CD4-positive, alpha-beta T cell treated with Interleukin-2 at 100 ng/mL for 4 hours (primary cell): ENCODE measurements at regions not wholly inside any gene's neighbourhood (a gene's known extent, or its start where the extent isn't known, plus 50 kb on each side); places are given as distances from the start of the nearest gene placed in this dataset.

ENCODE experiments used
- DNase-seq: peaks from one replicate; pipeline ENCODE4 v3.0.0-alpha.2; 2020; ENCODE audit warnings: low spot score

DNA sequence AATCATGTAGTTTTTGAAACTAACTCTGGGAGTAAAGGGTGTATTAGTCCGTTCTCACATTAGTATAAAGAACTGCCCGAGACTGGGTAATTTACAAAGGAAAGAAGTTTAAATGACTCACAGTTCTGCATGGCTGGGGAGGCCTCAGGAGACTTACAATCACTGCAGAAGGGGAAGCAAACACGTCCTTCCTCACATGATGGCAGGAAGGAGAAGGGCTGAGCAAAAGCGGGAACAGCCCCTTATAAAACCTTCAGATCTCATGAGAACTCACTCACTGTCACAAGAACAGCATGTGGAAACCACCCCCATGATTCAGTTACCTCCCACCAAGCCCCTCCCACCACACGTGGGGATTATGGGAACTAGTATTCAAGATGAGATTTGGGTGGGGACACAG, 256.5 kb upstream of the TNRC6C start:
- no peak for DNase-seq

DNA sequence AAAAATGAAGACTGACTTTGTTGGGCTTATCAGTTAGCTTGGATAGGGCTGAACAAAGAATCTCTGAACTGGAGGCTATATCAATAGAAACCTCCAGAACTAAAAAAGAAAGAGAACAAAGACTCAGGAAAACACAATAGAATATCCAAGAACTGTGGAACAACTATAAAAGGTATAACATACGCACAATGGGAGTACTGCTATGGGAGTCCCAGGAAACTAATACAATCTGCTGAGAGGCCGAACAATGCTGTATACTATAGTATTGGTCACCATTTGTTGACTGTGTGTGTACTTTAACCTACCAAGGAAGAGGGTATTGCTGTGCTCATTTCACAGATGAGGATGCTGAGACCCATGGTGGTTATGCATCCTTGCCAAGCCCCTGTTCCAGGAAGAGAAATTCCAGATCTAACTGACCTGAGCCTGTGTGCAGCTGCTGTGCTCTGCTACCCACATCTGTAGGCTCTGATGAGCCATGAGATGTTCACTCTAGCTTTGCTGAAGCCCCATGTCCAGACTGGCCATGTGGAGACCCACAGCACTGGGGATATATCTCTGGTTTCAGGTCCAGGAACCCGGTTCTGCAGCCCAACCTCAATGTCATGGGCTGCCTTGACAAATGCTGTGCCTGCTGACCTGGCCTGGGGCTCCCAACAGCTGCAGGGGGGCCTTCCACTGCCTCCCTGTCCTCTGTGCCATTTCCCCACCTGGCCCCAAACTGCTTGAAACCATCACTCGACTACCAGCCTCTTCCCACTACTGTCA, 254.3 kb upstream of the TNRC6C start:
- no peak for DNase-seq

DNA sequence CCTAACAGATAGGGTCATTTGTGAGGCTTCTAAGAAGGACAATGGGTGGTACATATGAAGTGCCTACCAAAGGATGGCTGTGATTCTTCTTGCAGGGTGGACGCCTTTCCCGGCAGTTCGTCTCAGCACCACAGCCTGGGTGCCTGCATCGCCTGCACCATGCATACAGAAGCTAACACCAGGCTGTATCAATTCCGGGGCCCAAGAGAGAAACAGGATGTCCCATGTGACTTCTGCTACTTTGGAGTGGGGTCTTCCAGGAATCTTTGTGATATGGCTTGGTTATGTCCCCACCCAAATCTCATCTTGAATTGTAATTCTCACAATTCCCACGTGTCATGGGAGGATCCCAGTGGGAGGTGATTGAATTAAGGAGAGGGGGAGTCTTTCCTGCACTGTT, 251.6 kb upstream of the TNRC6C start:
- no peak for DNase-seq

DNA sequence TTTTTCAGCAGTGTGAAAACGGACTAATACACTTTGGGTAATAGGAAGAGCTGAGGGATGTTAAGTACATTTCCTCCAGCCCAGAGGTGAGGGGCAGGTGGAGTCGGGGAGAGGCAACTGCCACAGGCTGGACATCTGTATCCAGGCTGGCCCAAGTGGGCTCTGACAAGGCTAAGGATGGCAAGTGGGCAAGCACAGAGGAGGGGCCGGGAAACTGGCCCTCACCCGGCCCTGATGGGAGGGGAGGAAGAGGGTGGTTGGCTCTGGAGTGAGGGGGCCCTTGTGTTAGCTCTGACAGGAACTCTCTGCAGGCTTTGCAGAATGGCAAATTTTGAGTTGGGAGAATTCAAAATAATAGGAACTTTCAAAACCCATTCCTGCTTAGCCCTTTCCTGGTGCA, 251.0 kb upstream of the TNRC6C start:
- DNase-seq = no peak

DNA sequence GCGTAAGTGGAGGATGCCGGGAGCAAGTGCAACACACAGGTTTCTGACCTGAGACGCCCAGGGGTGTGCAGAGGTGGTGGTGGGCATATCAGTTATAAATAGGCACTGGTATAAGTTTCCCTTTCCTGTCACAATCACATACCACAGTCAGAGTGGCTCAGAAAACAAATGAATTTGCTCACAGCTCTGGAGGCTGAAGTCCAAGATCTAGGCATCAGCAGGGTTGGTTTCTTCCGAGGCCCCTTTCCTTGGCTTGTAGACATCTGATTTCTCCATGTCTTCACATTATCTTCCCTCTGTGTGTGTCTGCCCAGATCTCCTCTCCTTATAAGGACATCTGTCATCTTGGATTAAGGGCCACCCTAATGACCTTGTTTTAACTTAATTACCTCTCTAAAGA, 250.5 kb upstream of the TNRC6C start:
- DNase-seq = no peak

DNA sequence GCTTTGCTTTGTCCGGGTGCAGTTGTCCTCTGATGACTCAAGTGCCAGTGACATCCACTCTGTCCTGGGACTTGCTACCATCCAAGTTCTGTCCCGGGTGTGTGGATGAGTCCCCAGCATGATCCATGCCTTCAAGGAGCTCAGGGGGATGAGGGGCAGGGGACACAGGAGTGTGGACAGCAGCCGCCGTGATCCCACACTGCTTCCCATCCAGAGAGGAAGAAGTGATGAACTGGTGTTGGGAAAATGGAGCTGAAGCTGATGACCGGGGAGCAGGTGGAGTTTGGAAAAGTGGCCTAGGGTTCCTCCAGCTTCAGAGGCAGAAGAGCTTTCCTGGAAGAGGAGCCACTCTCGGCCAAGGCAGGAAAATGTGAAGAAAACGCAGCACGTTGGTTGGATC, 249.6 kb upstream of the TNRC6C start:
- DNase-seq = no peak

DNA sequence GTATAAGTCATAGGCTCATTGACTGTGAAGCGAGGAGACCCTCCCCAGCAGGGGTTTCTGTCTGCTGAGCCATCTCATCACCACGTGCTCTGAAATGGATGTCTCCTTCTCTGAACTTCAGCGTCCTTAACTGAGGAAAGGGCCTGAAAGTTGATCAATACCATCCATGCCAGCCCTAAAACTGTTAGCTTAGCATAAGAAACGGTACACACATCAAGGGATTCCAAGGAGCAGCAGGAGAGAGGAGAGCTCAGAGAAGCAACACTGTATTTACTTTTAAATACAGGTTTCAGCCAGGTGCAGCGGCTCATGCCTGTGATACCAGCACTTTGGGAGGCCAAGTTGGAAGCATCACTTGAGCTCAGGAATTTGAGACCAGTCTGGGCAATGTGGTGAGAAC, 248.9 kb upstream of the TNRC6C start:
- no peak for DNase-seq

DNA sequence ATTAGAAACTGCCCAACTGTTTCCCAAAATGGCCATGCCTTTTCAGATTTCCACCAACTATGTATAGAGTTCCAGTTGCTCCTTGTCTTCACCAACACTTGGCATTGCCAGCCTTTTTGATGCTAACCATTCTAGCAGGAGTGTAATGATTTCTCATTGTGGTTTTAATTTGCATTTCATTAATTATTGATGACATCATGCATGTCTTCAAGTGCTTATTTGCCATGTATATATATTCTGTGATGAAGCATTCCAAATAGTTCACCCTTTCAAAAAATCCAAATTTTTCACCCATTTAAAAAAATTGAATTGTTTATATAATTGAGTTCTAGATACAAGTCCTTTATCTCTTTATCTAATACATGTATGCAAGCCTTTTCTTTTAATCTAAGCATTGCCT, 245.9 kb upstream of the TNRC6C start:
- no peak for DNase-seq

DNA sequence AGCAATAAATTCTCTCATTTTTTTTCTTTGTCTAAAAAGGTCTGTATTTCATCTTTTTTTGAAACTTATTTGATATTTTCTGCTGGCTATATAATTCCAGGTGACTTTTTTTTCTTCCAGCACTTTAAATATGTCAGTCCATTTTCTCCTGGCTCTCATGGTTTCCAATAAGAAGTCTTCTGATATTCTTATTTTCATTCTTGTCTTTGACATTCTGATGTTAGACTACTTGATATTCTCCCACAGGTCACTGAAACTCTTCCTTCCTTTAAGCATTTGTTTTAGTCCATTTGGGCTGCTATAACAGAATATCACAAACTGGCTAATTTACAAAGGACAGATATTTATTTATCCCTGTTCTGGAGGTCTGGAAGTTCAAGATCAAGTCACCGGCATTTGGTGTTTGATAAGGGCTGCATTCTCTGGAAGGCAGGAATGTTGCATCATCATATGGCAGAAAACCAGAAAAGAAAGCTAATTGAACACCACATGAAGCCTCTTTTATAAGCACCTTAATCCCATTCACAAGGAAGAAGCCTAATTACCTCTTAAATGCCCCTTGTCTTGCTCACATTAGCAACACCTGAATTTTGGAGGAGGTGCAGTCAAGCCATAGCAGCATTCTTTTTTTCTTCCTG, 242.1 kb upstream of the TNRC6C start:
- DNase-seq = no peak

DNA sequence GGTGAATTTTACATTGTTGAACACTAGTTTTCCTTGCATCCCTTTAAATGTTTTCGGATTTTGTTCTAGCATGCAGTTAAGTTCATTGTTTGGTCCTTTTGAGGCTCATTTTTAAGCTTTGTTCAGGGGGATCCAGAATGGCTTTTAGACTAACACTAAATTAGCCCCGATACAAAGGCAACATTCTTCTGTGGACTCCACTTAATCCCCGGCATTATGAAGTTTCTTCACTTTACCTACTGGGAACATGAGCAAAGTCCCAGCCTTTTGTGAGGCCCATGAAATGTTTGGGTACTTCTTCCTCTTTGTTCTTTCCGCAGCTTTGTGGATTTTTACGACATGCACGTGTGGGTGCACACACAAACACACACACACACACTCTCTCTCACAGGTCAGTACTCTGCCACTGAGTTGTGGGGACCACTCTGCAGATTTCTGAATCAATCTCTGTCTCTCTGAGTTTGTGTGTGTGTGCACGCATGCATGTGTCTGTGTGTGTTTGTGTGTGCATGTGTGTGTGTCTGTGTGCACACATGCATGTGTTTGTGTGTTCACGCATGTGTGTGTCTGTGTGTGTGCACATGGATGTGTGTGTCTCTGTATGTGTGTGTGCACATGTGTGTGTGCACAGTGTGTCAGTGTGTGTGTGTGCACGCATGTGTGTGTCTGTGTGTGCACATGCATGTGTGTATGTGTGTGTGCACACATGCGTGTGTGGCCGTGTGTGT, 240.4 kb upstream of the TNRC6C start:
- no peak for DNase-seq

DNA sequence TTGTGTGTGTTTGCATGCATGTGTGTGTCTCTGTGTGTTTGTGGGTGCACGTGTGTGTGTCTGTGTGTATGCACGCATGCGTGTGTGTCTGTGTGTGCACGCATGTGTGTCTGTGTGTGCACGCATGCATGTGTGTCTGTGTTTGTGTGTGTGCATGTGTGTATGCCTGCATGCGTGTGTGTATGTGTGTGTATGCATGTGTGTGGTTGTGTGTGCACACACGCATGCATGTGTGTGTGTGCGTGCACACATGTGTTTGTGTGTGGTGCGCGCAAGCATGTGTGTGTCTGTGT, 239.9 kb upstream of the TNRC6C start:
- DNase-seq = no peak

DNA sequence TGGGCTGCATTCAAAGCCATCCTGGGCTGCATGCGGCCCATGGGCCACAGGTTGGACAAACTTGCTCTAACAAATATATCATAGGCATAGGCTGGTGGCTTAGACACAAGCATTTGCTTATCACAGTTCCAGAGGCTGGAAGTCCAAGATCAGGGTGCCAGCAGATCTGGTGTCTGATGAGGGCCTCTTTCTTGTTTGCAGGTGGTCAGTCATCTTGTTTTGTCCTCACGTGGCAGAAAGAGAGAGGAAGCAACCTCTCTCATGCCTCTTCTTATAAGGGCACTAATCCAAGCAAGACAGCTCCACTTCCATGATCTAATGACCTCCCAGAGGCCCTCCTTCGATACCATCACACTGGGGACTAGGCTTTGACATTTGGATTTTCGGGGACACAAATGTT, 238.7 kb upstream of the TNRC6C start:
- no peak for DNase-seq

DNA sequence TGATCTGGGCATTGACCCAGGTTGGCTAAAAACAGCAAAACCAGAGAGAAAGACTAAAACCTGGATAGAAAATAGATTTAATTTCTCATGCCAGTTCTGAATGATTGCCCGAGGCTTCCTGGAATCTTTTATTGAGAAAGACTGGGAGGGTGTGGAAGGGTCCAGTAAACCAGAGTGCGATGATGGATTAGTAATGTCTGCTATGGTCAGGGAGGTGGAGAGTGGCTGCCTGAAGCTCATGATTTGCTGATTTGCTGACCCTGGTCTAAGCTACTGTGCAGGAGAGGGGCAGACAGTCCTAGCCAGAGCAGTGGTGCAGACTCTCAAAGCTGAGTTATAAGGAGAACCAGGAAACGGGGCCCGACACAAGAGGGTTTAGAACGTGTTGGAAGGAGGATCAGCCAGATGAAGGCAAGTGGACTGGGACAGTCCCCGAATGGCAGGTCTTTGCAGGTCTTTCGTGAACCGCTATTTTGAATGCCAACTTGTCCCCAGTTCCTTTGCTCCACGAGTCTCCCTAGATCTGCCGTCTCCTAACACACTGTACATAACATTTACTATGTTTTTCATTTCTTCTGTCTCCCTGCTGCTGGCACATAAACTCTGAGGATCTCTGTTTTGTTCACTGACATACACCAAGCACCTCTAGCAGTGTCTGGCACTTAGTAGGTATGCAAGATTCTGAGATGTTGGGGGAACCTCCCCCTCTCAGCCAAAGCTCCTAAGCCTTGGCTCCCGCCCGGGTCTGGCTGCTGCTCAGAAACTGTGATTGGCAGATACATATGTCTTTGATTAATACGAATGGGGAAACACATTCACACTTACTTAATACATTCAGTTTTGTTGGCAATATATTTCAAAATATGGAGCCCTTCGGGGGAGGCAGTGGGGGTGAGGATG, 237.3 kb upstream of the TNRC6C start:
- no peak for DNase-seq

DNA sequence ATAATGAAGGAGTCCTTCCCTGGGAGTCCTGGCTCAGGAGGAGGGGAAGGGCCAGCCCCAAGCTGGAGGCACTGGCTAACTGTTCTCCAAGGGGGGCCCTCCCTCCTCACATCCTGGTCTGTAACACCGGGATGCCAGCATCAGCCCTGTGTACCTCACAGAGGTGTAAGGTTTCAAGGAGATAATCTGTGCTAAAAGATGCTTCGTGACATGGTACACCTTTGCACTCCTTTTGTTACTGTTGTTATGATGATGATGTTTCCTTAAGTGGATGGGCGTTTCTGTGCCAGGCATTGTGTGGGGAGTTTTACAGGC, 236.7 kb upstream of the TNRC6C start:
- DNase-seq = no peak

DNA sequence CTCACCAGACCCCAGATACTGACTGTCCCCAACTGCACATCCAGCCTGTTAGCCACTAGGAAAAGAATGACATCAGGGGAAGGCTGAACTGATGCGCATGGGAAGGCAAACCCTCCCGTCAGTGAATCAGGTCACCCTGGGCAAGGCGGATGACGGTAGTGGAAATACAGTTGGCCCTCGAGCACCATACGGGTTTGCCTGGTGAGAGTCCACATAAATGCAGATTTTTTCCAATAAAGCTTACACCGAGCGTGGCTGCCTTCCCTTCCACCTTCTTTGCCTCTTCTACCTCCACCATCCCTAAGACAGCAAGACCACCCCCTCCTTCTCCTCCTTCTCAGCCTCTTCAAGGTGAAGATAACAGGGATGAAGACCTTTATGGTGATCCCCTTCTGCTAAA, 236.1 kb upstream of the TNRC6C start:
- DNase-seq = no peak

DNA sequence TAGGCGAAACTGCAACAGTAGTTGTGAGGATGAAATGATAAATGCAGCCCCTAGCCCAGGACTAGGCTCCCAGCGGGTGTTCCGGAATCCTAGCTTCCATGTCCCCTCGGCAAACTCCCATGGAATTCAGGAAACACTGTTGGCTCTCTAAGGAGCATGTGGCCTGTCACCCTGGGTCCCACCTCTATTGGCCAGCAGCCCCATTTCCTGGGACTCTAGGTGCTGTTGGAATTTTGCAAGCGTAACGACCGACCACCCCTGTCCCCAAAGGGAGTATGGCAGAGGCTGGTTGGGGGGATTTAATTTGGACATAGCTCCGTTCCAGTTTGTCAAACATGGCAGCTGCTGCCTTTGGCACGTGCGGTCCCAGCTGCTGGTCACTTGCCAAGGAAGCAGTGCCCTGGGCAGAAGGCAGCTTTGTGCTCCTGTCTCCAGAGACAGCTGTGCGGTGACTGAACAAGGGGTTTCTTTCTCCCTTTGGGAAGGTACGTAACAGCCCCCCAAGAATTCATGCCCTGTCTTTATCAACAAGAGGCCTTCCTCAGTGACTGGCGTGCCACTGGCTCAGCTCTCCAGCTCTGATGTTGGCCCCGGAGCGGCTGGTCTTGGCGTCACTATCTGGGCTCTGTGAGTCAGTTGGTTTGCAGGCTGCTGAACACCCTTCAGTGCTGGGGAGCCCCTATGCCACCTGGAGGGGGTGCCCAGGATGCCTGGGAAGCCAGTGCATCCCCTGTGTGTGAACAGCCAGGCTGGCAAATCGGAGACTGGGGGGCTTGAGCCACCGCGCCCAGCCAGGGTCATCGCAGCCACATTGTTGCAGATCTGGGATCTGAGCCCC, 235.2 kb upstream of the TNRC6C start:
- no peak for DNase-seq

DNA sequence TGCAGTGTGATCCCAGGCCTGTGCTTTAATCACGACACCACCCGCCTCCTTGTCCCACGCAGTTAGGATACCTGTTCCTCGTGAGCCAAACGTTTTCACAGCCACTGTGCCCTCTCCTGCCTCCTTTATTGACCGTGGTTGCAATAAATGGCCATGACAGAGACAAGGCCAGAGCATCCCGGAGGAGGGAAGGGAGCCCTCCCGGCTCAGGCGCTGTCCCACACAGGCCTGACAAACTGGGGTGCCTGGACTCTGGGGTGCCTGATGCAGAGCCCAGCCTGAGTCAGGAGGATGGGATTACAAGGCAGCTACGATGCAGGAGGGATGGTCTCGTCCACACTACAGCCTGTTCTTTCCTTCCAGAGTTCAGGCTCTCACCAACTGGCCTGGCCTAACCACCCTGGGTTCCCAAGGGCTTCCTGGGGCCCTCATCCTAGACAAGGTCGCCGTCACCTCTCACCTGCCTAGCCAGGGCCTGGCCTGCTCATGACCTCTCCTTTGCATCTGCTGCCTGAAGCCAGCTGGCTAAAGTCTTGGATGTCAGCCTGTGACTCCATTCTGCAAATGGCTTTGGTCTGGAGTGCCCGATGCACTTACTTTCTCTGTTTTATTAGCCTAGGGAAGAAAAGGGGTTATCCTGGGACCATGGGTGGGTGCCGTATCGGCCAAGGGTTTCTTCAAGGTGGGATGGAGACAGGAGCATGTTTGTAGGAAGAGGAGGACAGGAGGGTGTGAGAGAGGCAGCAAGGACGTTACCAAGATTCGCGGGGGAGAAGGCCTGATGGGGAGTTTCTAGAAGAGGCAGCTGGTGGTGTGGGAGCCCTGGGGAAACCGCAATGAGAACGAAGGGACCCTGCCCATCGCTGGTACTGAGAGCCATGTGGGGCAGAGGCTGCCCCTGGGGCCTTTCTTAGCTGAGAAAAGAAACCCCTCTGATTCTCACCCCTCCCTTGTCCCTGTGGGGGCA, 234.3 kb upstream of the TNRC6C start:
- DNase-seq = no peak

DNA sequence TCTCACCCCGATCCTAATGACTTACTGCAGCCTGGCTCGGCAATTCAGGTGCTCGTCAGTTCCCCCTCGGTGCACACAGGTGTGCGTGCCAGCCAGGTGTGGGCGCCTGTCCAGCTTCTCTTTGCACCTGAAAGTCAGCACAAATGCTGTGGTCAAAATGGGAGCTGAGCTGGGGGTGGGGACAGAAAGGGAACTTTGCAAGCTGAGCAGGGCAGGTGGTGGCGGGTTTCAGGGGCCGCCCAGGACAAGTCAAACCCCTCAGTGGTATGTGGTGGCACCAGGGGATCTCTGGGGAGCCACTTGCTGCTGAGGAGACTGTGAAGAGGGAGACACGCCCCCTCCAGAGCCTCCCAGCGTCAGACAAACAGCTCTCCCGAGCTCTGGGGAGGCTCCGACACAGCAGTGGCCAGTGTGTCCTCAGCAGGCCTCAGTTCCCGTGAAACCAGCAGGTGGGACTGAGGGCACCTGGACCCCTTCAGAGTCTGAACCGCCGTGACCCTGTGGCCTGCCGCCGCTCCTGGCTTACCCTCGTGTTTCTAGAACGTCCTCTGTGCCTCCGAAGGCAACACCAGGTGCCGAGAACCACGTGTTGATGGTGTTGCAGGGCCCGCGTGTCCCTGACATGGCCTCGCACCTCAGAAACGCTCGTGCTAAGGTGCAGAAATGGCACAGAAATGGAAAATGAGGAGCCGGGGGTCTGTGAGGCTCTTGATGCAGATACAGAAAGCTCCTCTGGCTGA, 233.5 kb upstream of the TNRC6C start:
- no peak for DNase-seq

DNA sequence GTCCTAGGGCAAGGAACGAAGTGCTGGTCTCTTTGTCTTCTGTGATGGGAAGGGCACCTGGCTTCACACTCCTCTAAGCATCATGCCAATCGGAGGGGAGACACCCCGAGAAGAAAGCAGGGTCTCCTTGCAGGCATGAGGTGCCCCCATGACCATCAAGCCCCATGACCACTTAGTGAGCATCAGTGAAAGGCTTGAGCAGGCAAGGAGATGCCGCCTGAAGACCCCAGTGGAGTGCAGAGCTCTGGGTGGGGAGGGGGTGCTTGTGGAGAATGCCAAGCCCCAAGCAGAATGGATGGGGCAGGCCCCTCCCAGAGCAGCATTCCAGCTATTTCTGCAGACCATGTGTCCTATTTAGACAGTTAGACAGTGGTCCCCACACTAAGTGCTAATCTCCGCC, 232.7 kb upstream of the TNRC6C start:
- no peak for DNase-seq

DNA sequence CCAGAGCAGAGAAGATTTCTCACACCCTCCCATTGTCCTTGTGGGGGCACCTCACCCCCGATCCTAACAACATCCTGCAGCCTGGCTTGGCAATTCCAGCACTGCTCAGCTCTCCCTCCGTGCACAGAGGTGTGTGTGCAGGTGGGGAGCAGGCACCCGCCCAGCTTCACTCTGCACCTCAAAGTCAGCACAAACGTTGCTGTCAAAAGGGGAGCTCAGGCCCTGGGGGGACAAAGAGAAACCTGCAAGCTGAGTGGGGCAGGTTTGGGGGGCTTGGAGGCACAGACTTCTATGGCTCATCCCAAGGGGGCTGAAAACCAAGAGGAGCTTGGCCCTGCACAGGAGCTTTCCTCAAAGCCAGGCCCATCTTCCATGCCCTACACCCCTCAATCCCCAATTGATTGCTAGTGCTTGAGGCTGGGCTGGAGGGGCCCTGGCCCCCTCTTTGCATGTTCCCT, 231.9 kb upstream of the TNRC6C start:
- no peak for DNase-seq
